IMR-90 (cell line): ENCODE measurements at regions not wholly inside any gene's neighbourhood (a gene's known extent, or its start where the extent isn't known, plus 50 kb on each side); places are given as distances from the start of the nearest gene placed in this dataset.
A peak's percentile ranks its signal among the peaks of the same experiment; 100 is the strongest.

Experiments
- ATAC-seq: fragments of 200-7000 bp; cut with Tn5 transposase; 2 replicates; pipeline ENCODE4 v1.9.1; 2020; ENCODE audit warnings: low read depth, mild to moderate bottlenecking, moderate library complexity
- BruUV-seq: library from RNA; stranded (reverse); fragments of 400-500 nt; replicated peaks from 2 replicates; lab custom pipeline; 2021; lab: Mats Ljungman, UMichigan
- CTCF ChIA-PET: fragments of 300-600 bp; formaldehyde crosslinking; extraction: SDS; loops from one replicate; lab custom pipeline; 2021; ENCODE audit warnings: antibody characterized with exemption; lab: Yijun Ruan, JAX
- POLR2A ChIA-PET: fragments of 300-600 bp; sonication (Branson Sonifier 250); formaldehyde crosslinking; loops from one replicate; lab custom pipeline; 2022; ENCODE audit warnings: antibody characterized with exemption; ENCODE audit not compliant: unreplicated experiment; lab: Charles Lee
- DNase-seq: peaks from one replicate; pipeline ENCODE4 v3.0.0; 2013
- H2AFZ ChIP-seq: replicated peaks from 2 replicates; pipeline ENCODE3; 2013; ENCODE audit warnings: low read length, mild to moderate bottlenecking; ENCODE audit not compliant: poor library complexity
- H2AK5ac ChIP-seq: 2 replicates; pipeline ENCODE4 v1.6.1; 2013; ENCODE audit warnings: low read depth, low read length, inconsistent platforms
- H2AK9ac ChIP-seq: replicated peaks from 2 replicates; pipeline ENCODE3; 2013; ENCODE audit warnings: mild to moderate bottlenecking, low read depth, low read length, moderate library complexity; ENCODE audit not compliant: poor library complexity
- H2BK120ac ChIP-seq: 2 replicates; pipeline ENCODE4 v1.6.1; 2013; ENCODE audit warnings: low read depth, low read length, inconsistent platforms
- H2BK15ac ChIP-seq: 3 replicates; pipeline ENCODE4 v1.6.1; 2013; ENCODE audit warnings: low read depth, low read length, inconsistent platforms
- H2BK20ac ChIP-seq: 2 replicates; pipeline ENCODE4 v1.6.1; 2013; ENCODE audit warnings: low read depth, mild to moderate bottlenecking, inconsistent platforms, low read length, moderate library complexity
- H2BK5ac ChIP-seq: 2 replicates; pipeline ENCODE4 v1.6.1; 2013; ENCODE audit warnings: mild to moderate bottlenecking, low read depth, low read length, inconsistent platforms; ENCODE audit not compliant: poor library complexity, severe bottlenecking
- H3K14ac ChIP-seq: replicated peaks from 2 replicates; pipeline ENCODE4 v1.6.1; 2013; ENCODE audit warnings: low read depth, low read length, inconsistent platforms
- H3K18ac ChIP-seq: 2 replicates; pipeline ENCODE4 v1.6.1; 2013; ENCODE audit warnings: low read depth, low read length, control low read depth
- H3K23ac ChIP-seq: 2 replicates; pipeline ENCODE4 v1.6.1; 2013; ENCODE audit warnings: low read depth, low read length, inconsistent platforms
- H3K27ac ChIP-seq: 2 replicates; pipeline ENCODE4 v1.5.1; 2013; ENCODE audit warnings: mild to moderate bottlenecking, control low read depth, low read length; ENCODE audit not compliant: insufficient read depth
- H3K27me3 ChIP-seq: 2 replicates; pipeline ENCODE4 v1.6.1; 2013; ENCODE audit warnings: low read length; ENCODE audit not compliant: control insufficient read depth, insufficient read depth
- H3K36me3 ChIP-seq: 2 replicates; pipeline ENCODE4 v1.6.1; 2013; ENCODE audit warnings: low read length, mixed read lengths; ENCODE audit not compliant: control insufficient read depth, insufficient read depth
- H3K4ac ChIP-seq: 2 replicates; pipeline ENCODE4 v1.6.1; 2013; ENCODE audit warnings: low read depth, low read length, inconsistent platforms
- H3K4me1 ChIP-seq: 2 replicates; pipeline ENCODE4 v1.6.1; 2013; ENCODE audit warnings: low read length, mixed read lengths; ENCODE audit not compliant: control insufficient read depth, insufficient read depth
- H3K4me2 ChIP-seq: 2 replicates; pipeline ENCODE4 v1.6.1; 2013; ENCODE audit warnings: low read depth, mild to moderate bottlenecking, control low read depth, low read length, moderate library complexity
- H3K4me3 ChIP-seq: 2 replicates; pipeline ENCODE4 v1.5.1; 2013; ENCODE audit warnings: low read depth, mild to moderate bottlenecking, control low read depth, low read length, moderate library complexity; ENCODE audit not compliant: insufficient read depth
- H3K56ac ChIP-seq: 2 replicates; pipeline ENCODE4 v1.6.1; 2013; ENCODE audit warnings: low read length, inconsistent platforms; ENCODE audit not compliant: insufficient read depth; ENCODE audit errors: extremely low read depth
- H3K79me1 ChIP-seq, 2 experiments: 2 replicates each; pipeline ENCODE4 v1.6.1; 2013; ENCODE audit warnings: low read length in 2 of 2, inconsistent platforms in 1 of 2, low read depth in 1 of 2
- H3K9ac ChIP-seq: 2 replicates; pipeline ENCODE4 v1.6.1; 2013; ENCODE audit warnings: low read depth, low read length, control low read depth
- H3K9me1 ChIP-seq: 2 replicates; pipeline ENCODE4 v1.6.1; 2013; ENCODE audit warnings: low read length, inconsistent platforms; ENCODE audit not compliant: insufficient read depth
- H3K9me3 ChIP-seq: 2 replicates; pipeline ENCODE4 v1.6.1; 2013; ENCODE audit warnings: low read length; ENCODE audit not compliant: control insufficient read depth, insufficient read depth
- H4K20me1 ChIP-seq: 2 replicates; pipeline ENCODE4 v1.6.1; 2013; ENCODE audit warnings: low read length, inconsistent platforms; ENCODE audit not compliant: insufficient read depth
- H4K5ac ChIP-seq: 2 replicates; pipeline ENCODE4 v1.6.1; 2013; ENCODE audit warnings: mild to moderate bottlenecking, low read depth, low read length, control low read depth
- H4K8ac ChIP-seq, 2 experiments: 2 replicates each; pipeline ENCODE4 v1.6.1; 2013; ENCODE audit warnings: low read depth in 2 of 2, low read length in 2 of 2, control low read depth in 1 of 2, inconsistent platforms in 1 of 2
- H4K91ac ChIP-seq: 2 replicates; pipeline ENCODE4 v1.6.1; 2013; ENCODE audit warnings: low read depth, low read length, inconsistent platforms; ENCODE audit not compliant: insufficient read depth
- BHLHE40 ChIP-seq: fragments of 150-350 bp; IDR thresholded peaks from 2 replicates; pipeline ENCODE4 v1.6.1; 2016; ENCODE audit warnings: mild to moderate bottlenecking, low read depth, low read length
- CEBPB ChIP-seq: IDR thresholded peaks from 2 replicates; pipeline ENCODE4 v1.6.1; 2012; ENCODE audit warnings: low read depth, low read length, improper control_type of control experiment
- CHD1 ChIP-seq: IDR thresholded peaks from 2 replicates; pipeline ENCODE4 v1.6.1; 2012; ENCODE audit warnings: low read depth, low read length, improper control_type of control experiment
- FOS ChIP-seq: fragments of 150-350 bp; IDR thresholded peaks from 2 replicates; pipeline ENCODE4 v1.6.1; 2016; ENCODE audit warnings: low read depth, low read length
- MAFK ChIP-seq: IDR thresholded peaks from 2 replicates; pipeline ENCODE4 v1.6.1; 2012; ENCODE audit warnings: low read depth, low read length, improper control_type of control experiment
- MAZ ChIP-seq: IDR thresholded peaks from 2 replicates; pipeline ENCODE4 v1.6.1; 2012; ENCODE audit warnings: low read depth, mild to moderate bottlenecking, low read length, improper control_type of control experiment, moderate library complexity, borderline replicate concordance
- MXI1 ChIP-seq: IDR thresholded peaks from 2 replicates; pipeline ENCODE4 v1.6.1; 2012; ENCODE audit warnings: low read depth, mild to moderate bottlenecking, low read length, moderate library complexity, borderline replicate concordance
- NFE2L2 ChIP-seq: fragments of 150-350 bp; IDR thresholded peaks from 2 replicates; pipeline ENCODE4 v1.6.1; 2016; ENCODE audit warnings: low read depth, mild to moderate bottlenecking, low read length
- POLR2A ChIP-seq: IDR thresholded peaks from 2 replicates; pipeline ENCODE4 v1.6.1; 2012; ENCODE audit warnings: mild to moderate bottlenecking, low read depth, low read length
- RAD21 ChIP-seq: IDR thresholded peaks from 2 replicates; pipeline ENCODE4 v1.6.1; 2012; ENCODE audit warnings: low read length, improper control_type of control experiment
- RCOR1 ChIP-seq: IDR thresholded peaks from 2 replicates; pipeline ENCODE4 v1.6.1; 2012; ENCODE audit warnings: mild to moderate bottlenecking, low read length, improper control_type of control experiment; ENCODE audit not compliant: insufficient replicate concordance
- RFX5 ChIP-seq: IDR thresholded peaks from 2 replicates; pipeline ENCODE4 v1.8.0; 2012; ENCODE audit warnings: low read depth, mild to moderate bottlenecking, low read length, moderate library complexity
- SMC3 ChIP-seq: fragments of 150-350 bp; IDR thresholded peaks from 2 replicates; pipeline ENCODE4 v1.6.1; 2016; ENCODE audit warnings: low read depth, mild to moderate bottlenecking, antibody characterized with exemption, low read length, moderate library complexity
- WGBS, 2 experiments: methylation state at CpG; one replicate each; pipeline versions ENCODE4 v1.1.5 to v1.1.7; 2013; ENCODE audit warnings: missing lambda C conversion rate in 2 of 2; ENCODE audit not compliant: insufficient read length in 1 of 2; ENCODE audit errors: extremely low coverage in 2 of 2; 5-methylcytosine and 5-hydroxymethylcytosine counted together
- dilution Hi-C: fragments of 300-500 bp; cut with HindIII; formaldehyde crosslinking; loops from one replicate; pipeline ENCODE4 v1.14.3; 2018; ENCODE audit warnings: low sequenced_read_pairs; ENCODE audit not compliant: unreplicated experiment
- in situ Hi-C: fragments of 300-500 bp; cut with MboI; formaldehyde crosslinking; loops from 3 replicates; pipeline ENCODE4 v1.14.3; 2019; ENCODE audit warnings: low sequenced_read_pairs, inconsistent platforms, mixed read lengths
- intact Hi-C: fragments of 100-400 bp; cut with micrococcal nuclease; formaldehyde crosslinking; loops from 2 replicates; pipeline ENCODE4 v1.10.0; 2022
- TF ChIP-seq, protein P1 (sequence below): fragments of 150-350 bp; IDR thresholded peaks from 2 replicates; pipeline ENCODE4 v1.6.1; 2016; ENCODE audit warnings: low read depth, mild to moderate bottlenecking, low read length, moderate library complexity, borderline replicate concordance
- TF ChIP-seq, protein P2 (sequence below): fragments of 150-350 bp; IDR thresholded peaks from 2 replicates; pipeline ENCODE4 v1.6.1; 2017; ENCODE audit warnings: mild to moderate bottlenecking, antibody characterized with exemption, low read length, low read depth
- TF ChIP-seq, protein P3 (sequence below): conservative IDR thresholded peaks from 2 replicates; pipeline ENCODE4 v1.5.1; 2012; ENCODE audit warnings: mild to moderate bottlenecking, low read depth, low read length, improper control_type of control experiment

DNA sequence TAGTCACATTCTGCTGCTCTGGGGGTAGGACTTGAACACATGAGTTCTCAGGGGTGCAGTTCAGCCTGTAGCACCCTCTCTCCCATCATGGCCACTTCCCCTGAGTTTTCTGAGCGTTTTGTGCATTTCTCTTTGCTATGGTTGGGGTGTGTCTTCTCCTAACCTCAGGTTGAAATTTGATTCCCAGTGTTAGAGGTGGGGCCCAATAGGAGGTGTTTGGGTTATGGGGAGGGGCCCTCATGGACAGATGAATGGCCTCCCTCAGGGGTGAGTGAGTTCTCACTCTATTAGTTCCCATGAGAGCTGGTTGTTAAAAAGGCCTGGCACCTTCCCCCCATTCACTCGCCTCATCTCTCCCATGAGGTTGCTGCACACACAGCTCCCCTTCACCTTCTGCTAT, 101.1 kb downstream of the FOXL1 start:
- Histone ChIP-seq H4K20me1 (no peaks in the 10 kb centered on the region), H4K91ac (peak overlapping the region; percentile 40; the same call in 1 of the 2 replicates), H4K8ac (peak overlapping the region; percentile 47 to 51; a peak in 2 of 4 replicates), H2AFZ (no peak overlapping the region), H3K27ac (no peak overlapping the region; the same call in 1 of the 2 replicates), H3K4me2 (no peak overlapping the region), H3K23ac (peak overlapping the region; percentile 26; the same call in 1 of the 2 replicates), H3K56ac (no peak overlapping the region), H3K9me3 (no peaks in the 10 kb centered on the region), H2BK15ac (peak overlapping the region; percentile 75; the same call in 2 of the 3 replicates), H3K36me3 (no peaks in the 10 kb centered on the region), H3K27me3 (no peaks in the 10 kb centered on the region; the same call in 1 of the 2 replicates), H2BK5ac (peak overlapping the region; percentile 42), H2BK120ac (peak overlapping the region; percentile 80), H3K4me3 (no peak overlapping the region), H3K9ac (no peak overlapping the region), H3K14ac (peak overlapping the region; percentile 78), H2AK5ac (peak overlapping the region; percentile 93), H4K5ac (no peak overlapping the region), H3K4me1 (peaks cover 8% of the 10 kb centered on the region), H3K4ac (peak overlapping the region; percentile 83), H3K18ac (no peak overlapping the region), H2BK20ac (peak overlapping the region; percentile 90; the same call in 1 of the 2 replicates), H3K9me1 (no peaks in the 10 kb centered on the region; the same call in none of the 2 replicates), H2AK9ac (no peak overlapping the region), H3K79me1 (no peaks in the 10 kb centered on the region; a peak in 1 of 4 replicates)
- intact Hi-C loops (no loop called here), dilution Hi-C loops (no loop called here), in situ Hi-C loops (no loop called here)
- TF ChIP-seq, protein P1, sequence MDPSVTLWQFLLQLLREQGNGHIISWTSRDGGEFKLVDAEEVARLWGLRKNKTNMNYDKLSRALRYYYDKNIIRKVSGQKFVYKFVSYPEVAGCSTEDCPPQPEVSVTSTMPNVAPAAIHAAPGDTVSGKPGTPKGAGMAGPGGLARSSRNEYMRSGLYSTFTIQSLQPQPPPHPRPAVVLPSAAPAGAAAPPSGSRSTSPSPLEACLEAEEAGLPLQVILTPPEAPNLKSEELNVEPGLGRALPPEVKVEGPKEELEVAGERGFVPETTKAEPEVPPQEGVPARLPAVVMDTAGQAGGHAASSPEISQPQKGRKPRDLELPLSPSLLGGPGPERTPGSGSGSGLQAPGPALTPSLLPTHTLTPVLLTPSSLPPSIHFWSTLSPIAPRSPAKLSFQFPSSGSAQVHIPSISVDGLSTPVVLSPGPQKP, result no peak
- TF ChIP-seq POLR2A (no peak), CHD1 (no peak), RFX5 (no peak), FOS (no peak), BHLHE40 (no peak), MXI1 (no peak), RCOR1 (no peak), RAD21 (no peak), CEBPB (no peak), NFE2L2 (no peak), MAZ (no peak), MAFK (no peak), SMC3 (no peak)
- TF ChIP-seq, protein P2, sequence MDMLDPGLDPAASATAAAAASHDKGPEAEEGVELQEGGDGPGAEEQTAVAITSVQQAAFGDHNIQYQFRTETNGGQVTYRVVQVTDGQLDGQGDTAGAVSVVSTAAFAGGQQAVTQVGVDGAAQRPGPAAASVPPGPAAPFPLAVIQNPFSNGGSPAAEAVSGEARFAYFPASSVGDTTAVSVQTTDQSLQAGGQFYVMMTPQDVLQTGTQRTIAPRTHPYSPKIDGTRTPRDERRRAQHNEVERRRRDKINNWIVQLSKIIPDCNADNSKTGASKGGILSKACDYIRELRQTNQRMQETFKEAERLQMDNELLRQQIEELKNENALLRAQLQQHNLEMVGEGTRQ, result no peak
- TF ChIP-seq, protein P3, sequence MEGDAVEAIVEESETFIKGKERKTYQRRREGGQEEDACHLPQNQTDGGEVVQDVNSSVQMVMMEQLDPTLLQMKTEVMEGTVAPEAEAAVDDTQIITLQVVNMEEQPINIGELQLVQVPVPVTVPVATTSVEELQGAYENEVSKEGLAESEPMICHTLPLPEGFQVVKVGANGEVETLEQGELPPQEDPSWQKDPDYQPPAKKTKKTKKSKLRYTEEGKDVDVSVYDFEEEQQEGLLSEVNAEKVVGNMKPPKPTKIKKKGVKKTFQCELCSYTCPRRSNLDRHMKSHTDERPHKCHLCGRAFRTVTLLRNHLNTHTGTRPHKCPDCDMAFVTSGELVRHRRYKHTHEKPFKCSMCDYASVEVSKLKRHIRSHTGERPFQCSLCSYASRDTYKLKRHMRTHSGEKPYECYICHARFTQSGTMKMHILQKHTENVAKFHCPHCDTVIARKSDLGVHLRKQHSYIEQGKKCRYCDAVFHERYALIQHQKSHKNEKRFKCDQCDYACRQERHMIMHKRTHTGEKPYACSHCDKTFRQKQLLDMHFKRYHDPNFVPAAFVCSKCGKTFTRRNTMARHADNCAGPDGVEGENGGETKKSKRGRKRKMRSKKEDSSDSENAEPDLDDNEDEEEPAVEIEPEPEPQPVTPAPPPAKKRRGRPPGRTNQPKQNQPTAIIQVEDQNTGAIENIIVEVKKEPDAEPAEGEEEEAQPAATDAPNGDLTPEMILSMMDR, result no peak
- CTCF ChIA-PET, result no interaction called here
- POLR2A ChIA-PET, result interaction anchor here (0.6 kb wide), 1 partner anchor 109 kb away, joined by 3 read pairs; no protein-coding TSS in a partner anchor
- no peak for ATAC-seq
- no TSS peak for BruUV-seq
- no CpG with 5 or more reads among the region's 2 CpGs for WGBS, 2 experiments
- DNase-seq, result no peak
